ENCODE measurements at regions not wholly inside any gene's neighbourhood (a gene's known extent, or its start where the extent isn't known, plus 50 kb on each side); places are given as distances from the start of the nearest gene placed in this dataset.

- TF ChIP-seq, protein P1, sequence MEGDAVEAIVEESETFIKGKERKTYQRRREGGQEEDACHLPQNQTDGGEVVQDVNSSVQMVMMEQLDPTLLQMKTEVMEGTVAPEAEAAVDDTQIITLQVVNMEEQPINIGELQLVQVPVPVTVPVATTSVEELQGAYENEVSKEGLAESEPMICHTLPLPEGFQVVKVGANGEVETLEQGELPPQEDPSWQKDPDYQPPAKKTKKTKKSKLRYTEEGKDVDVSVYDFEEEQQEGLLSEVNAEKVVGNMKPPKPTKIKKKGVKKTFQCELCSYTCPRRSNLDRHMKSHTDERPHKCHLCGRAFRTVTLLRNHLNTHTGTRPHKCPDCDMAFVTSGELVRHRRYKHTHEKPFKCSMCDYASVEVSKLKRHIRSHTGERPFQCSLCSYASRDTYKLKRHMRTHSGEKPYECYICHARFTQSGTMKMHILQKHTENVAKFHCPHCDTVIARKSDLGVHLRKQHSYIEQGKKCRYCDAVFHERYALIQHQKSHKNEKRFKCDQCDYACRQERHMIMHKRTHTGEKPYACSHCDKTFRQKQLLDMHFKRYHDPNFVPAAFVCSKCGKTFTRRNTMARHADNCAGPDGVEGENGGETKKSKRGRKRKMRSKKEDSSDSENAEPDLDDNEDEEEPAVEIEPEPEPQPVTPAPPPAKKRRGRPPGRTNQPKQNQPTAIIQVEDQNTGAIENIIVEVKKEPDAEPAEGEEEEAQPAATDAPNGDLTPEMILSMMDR (IDR thresholded peaks at IDR 0.05) = peak in 1 of 4 experiments; percentile 12
- TF ChIP-seq POLR2AphosphoS5 (IDR thresholded peaks at IDR 0.05) = no peak
- H3K9me3 ChIP-seq = no peaks in the 10 kb centered on the region
- no peaks in the 10 kb centered on the region for H3K4me1 ChIP-seq (replicated peaks)
- 86% methylated on average over 4 of the region's 4 CpGs for WGBS
- no peak overlapping the region for H3K4me3 ChIP-seq
- H3K36me3 ChIP-seq = no peaks in the 10 kb centered on the region
- H3K27me3 ChIP-seq (replicated peaks; ENCODE audit: insufficient read depth) = no peaks in the 10 kb centered on the region
- DNase-seq (ENCODE audit: low spot score) = no peak
- intact Hi-C loops (cut with DNase I) = no loop called here
- H3K27ac ChIP-seq = no peak overlapping the region
Observed at GRCh38 chr13:79973533-79973963, 367.4 kb downstream of the SPRY2 start.

DNA sequence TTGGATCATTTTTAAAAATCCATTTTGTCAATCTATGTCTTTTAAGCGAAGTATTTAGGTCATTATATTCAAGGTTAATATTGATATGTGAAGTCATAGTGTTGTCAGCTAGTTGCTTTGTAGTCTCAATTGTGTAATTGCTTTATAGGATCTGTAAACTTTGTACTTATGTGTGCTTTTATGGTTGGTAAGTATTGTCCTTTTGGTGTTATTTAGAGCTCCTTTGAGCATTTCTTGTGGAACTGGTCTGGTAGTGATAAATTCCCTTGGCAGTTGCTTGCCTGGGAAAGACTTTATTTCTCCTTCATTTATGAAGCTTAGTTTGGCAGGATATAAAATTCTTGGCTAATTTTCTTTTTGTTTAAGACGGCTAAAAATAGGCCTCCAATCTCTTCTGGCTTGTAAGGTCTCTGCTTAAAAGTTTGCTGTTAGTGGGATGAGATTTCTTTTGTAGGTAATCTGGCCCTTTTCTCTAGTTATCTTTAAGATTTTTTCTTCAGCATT lies 368.8 kb downstream of the SPRY2 start:
- H3K9me3 ChIP-seq = no peaks in the 10 kb centered on the region
- TF ChIP-seq POLR2A (IDR thresholded peaks at IDR 0.05) (no peak), POLR2AphosphoS5 (IDR thresholded peaks at IDR 0.05) (no peak)
- TF ChIP-seq, protein P1 (IDR thresholded peaks at IDR 0.05) = no peak

GRCh38 chr13:79966493-79966895 lies 374.4 kb downstream of the SPRY2 start:
- intact Hi-C loops (cut with DNase I) = no loop called here
- no peaks in the 10 kb centered on the region for H3K4me1 ChIP-seq (replicated peaks)
- H3K36me3 ChIP-seq = no peaks in the 10 kb centered on the region
- no peak overlapping the region for H3K27ac ChIP-seq
- no peak overlapping the region for H3K4me3 ChIP-seq
- no peaks in the 10 kb centered on the region for H3K27me3 ChIP-seq (replicated peaks; ENCODE audit: insufficient read depth)
- whole genome bisulfite sequencing = 49% methylated on average over 2 of the region's 2 CpGs
- TF ChIP-seq, protein P1 (IDR thresholded peaks at IDR 0.05) = no peak
- no peak for DNase-seq (ENCODE audit: low spot score)
- no peaks in the 10 kb centered on the region for H3K9me3 ChIP-seq

More for the DNA sequence above, 368.8 kb downstream of the SPRY2 start:
- Histone ChIP-seq H3K4me3 (no peak overlapping the region), H3K36me3 (no peaks in the 10 kb centered on the region), H3K4me1 (replicated peaks) (no peaks in the 10 kb centered on the region), H3K27ac (no peak overlapping the region), H3K27me3 (replicated peaks; ENCODE audit: insufficient read depth) (no peaks in the 10 kb centered on the region)
- 73% methylated on average over 2 of the region's 2 CpGs for WGBS
- intact Hi-C loops (cut with DNase I) = no loop called here
- DNase-seq (ENCODE audit: low spot score) = no peak

GRCh38 chr13:79966059-79966458 lies 374.9 kb downstream of the SPRY2 start:
- no peak overlapping the region for H3K4me3 ChIP-seq
- H3K9me3 ChIP-seq = no peaks in the 10 kb centered on the region
- TF ChIP-seq POLR2A (IDR thresholded peaks at IDR 0.05) (no peak), POLR2AphosphoS5 (IDR thresholded peaks at IDR 0.05) (no peak)
- TF ChIP-seq, protein P1 (IDR thresholded peaks at IDR 0.05) = no peak
- no peaks in the 10 kb centered on the region for H3K27me3 ChIP-seq (replicated peaks; ENCODE audit: insufficient read depth)
- 83% methylated on average over 3 of the region's 3 CpGs for WGBS
- no peak for DNase-seq (ENCODE audit: low spot score)
- H3K27ac ChIP-seq = no peak overlapping the region
- H3K4me1 ChIP-seq (replicated peaks) = no peaks in the 10 kb centered on the region
- intact Hi-C loops (cut with DNase I) = no loop called here
- no peaks in the 10 kb centered on the region for H3K36me3 ChIP-seq

DNA sequence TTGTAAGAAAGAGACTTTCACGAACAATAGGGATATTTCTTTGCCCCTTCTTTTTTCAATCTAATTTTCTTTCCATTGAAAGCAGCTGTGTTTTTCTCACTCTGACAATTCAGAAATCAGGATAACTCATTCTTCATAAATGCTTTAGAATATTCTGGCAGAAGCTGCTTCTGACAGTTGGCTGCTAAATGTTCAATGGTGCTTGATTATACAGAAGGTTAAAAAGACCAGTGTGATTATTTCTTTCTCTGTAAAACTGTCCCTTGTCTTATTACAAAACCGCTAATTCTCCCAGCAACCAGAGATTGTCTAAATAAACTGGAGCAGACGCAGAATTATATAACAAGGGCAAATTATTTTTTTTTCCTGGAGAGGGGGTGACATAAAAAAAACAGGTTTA lies 394.4 kb downstream of the SPRY2 start:
- TF ChIP-seq POLR2A (IDR thresholded peaks at IDR 0.05) (no peak), POLR2AphosphoS5 (IDR thresholded peaks at IDR 0.05) (no peak)
- TF ChIP-seq, protein P1 (IDR thresholded peaks at IDR 0.05) = no peak
- H3K4me3 ChIP-seq = no peak overlapping the region
- no peak overlapping the region for H3K27ac ChIP-seq
- DNase-seq (ENCODE audit: low spot score) = no peak
- H3K36me3 ChIP-seq = no peaks in the 10 kb centered on the region
- WGBS = 84% methylated on average over 3 of the region's 3 CpGs
- no peaks in the 10 kb centered on the region for H3K9me3 ChIP-seq
- H3K4me1 ChIP-seq (replicated peaks) = no peaks in the 10 kb centered on the region
- no peaks in the 10 kb centered on the region for H3K27me3 ChIP-seq (replicated peaks; ENCODE audit: insufficient read depth)
- intact Hi-C loops (cut with DNase I) = no loop called here

Data from prostate gland (tissue), 2 donors.